ENCODE measurements at regions not wholly inside any gene's neighbourhood (a gene's known extent, or its start where the extent isn't known, plus 50 kb on each side); places are given as distances from the start of the nearest gene placed in this dataset.

- TF ChIP-seq CTCF (IDR thresholded peaks at IDR 0.05; ENCODE audit: low read depth, low read length), result no peak
- no peak for TF ChIP-seq POLR2A (IDR thresholded peaks at IDR 0.05; ENCODE audit: extremely low read depth, insufficient read length)
- TF ChIP-seq MAX (IDR thresholded peaks at IDR 0.05; ENCODE audit: low read depth, low read length), result no peak
- no peak for TF ChIP-seq MYC (IDR thresholded peaks at IDR 0.05; ENCODE audit: low read depth, low read length)
These were observed 586.4 kb upstream of the CNTNAP5 start for GRCh38 chr2:123438675-123439074.

Measured in NB4 (cell line).